Panc1 (cell line): ENCODE measurements at regions not wholly inside any gene's neighbourhood (a gene's known extent, or its start where the extent isn't known, plus 50 kb on each side); places are given as distances from the start of the nearest gene placed in this dataset.

ENCODE experiments used
- ATAC-seq: fragments of 200-7000 bp; cut with Tn5 transposase; 2 replicates; pipeline ENCODE4 v1.9.1; 2020; ENCODE audit warnings: mild to moderate bottlenecking, moderate library complexity
- BruUV-seq: library from RNA; stranded (reverse); fragments of 400-500 nt; replicated peaks from 2 replicates; lab custom pipeline; 2021; lab: Mats Ljungman, UMichigan
- CTCF ChIA-PET: fragments of 300-600 bp; sonication (Branson Sonifier 250); formaldehyde crosslinking; loops from one replicate; lab custom pipeline; 2022; ENCODE audit warnings: antibody characterized with exemption; lab: Charles Lee
- POLR2A ChIA-PET: fragments of 300-600 bp; sonication (Branson Sonifier 250); formaldehyde crosslinking; loops from one replicate; lab custom pipeline; 2022; ENCODE audit warnings: antibody characterized with exemption; lab: Charles Lee
- DNase-seq: peaks from one replicate; pipeline ENCODE4 v3.0.0-alpha.2; 2010; ENCODE audit warnings: low read depth, low spot score
- H3K27ac ChIP-seq: 2 replicates; pipeline ENCODE4 v1.5.1; 2011; ENCODE audit warnings: mild to moderate bottlenecking, low read length, inconsistent platforms
- H3K27me3 ChIP-seq: fragments of 200-500 bp; sonication (Bioruptor generic); 2 replicates; pipeline ENCODE4 v1.6.0; 2014; ENCODE audit warnings: low read length, inconsistent platforms; ENCODE audit not compliant: control insufficient read depth, insufficient read depth
- H3K36me3 ChIP-seq: fragments of 200-500 bp; sonication (Bioruptor generic); 2 replicates; pipeline ENCODE4 v1.5.1; 2014; ENCODE audit warnings: inconsistent platforms, mild to moderate bottlenecking, low read length, moderate library complexity; ENCODE audit not compliant: control insufficient read depth, insufficient read depth
- H3K4me1 ChIP-seq: 2 replicates; pipeline ENCODE4 v1.5.1; 2011; ENCODE audit warnings: inconsistent platforms, mild to moderate bottlenecking, low read length, moderate library complexity; ENCODE audit not compliant: control insufficient read depth, insufficient read depth
- H3K4me3 ChIP-seq, 2 experiments: 2 replicates each; pipeline ENCODE4 v1.5.1; 2011 to 2012; ENCODE audit warnings: low read depth in 2 of 2, low read length in 2 of 2, mild to moderate bottlenecking in 2 of 2, inconsistent platforms in 1 of 2, moderate library complexity in 1 of 2
- H3K9me3 ChIP-seq: fragments of 200-500 bp; sonication (Bioruptor generic); 2 replicates; pipeline ENCODE4 v1.5.1; 2014; ENCODE audit warnings: low read depth, mild to moderate bottlenecking, inconsistent platforms, low read length, moderate library complexity; ENCODE audit not compliant: control insufficient read depth, insufficient read depth
- POLR2AphosphoS5 ChIP-seq: IDR thresholded peaks from 2 replicates; pipeline ENCODE4 v1.6.1; 2012; ENCODE audit warnings: mild to moderate bottlenecking, low read depth, low read length, moderate library complexity
- REST ChIP-seq, 2 experiments: IDR thresholded peaks; 2 replicates each; pipeline ENCODE4 v1.6.1; 2011 to 2012; ENCODE audit warnings: low read depth in 2 of 2, control low read depth in 1 of 2, low read length in 1 of 2, mild to moderate bottlenecking in 1 of 2, moderate library complexity in 1 of 2; ENCODE audit not compliant: insufficient read depth in 1 of 2
- SIN3A ChIP-seq: IDR thresholded peaks from 2 replicates; pipeline ENCODE4 v1.6.1; 2012; ENCODE audit warnings: low read depth, mild to moderate bottlenecking, low read length, moderate library complexity, borderline replicate concordance; ENCODE audit not compliant: insufficient read depth
- TCF7L2 ChIP-seq: IDR thresholded peaks from 2 replicates; pipeline ENCODE4 v1.6.1; 2011; ENCODE audit warnings: mild to moderate bottlenecking, low read depth, low read length, inconsistent platforms
- in situ Hi-C: cut with HindIII; loops from 2 replicates; pipeline ENCODE4 v1.10.0; 2016; ENCODE audit warnings: low sequenced_read_pairs, low pct_unique_long_range_greater_than_20kb
- intact Hi-C: fragments of 100-400 bp; cut with micrococcal nuclease; formaldehyde crosslinking; loops from one replicate; pipeline ENCODE4 v1.10.0; 2022; ENCODE audit not compliant: unreplicated experiment
- TF ChIP-seq, protein P1 (sequence below): fragments of 450-650 bp; IDR thresholded peaks from 2 replicates; pipeline ENCODE4 v1.5.1; 2017; ENCODE audit warnings: mild to moderate bottlenecking

GRCh38 chr6:18532139-18532538, 145.0 kb downstream of the RNF144B start:
- H3K27ac ChIP-seq, result no peak overlapping the region
- no peak overlapping the region for H3K4me3 ChIP-seq
- ATAC-seq, result no peak
- BruUV-seq, result no TSS peak
- in situ Hi-C loops (no loop called here), intact Hi-C loops (no loop called here)
- H3K4me1 ChIP-seq, result no peaks in the 10 kb centered on the region
- ChIA-PET CTCF (interaction anchor here (0.7 kb wide), 1 partner anchor 1817 kb away, joined by 3 read pairs; no protein-coding TSS in a partner anchor), POLR2A (no interaction called here)
- no peak for DNase-seq
- TF ChIP-seq SIN3A (no peak), REST (IDR thresholded peaks at IDR 0.05; ENCODE audit: insufficient read depth in 1 of 2, low read depth in 2 of 2, low read length in 1 of 2) (no peak), POLR2AphosphoS5 (no peak), TCF7L2 (no peak)
- TF ChIP-seq, protein P1, sequence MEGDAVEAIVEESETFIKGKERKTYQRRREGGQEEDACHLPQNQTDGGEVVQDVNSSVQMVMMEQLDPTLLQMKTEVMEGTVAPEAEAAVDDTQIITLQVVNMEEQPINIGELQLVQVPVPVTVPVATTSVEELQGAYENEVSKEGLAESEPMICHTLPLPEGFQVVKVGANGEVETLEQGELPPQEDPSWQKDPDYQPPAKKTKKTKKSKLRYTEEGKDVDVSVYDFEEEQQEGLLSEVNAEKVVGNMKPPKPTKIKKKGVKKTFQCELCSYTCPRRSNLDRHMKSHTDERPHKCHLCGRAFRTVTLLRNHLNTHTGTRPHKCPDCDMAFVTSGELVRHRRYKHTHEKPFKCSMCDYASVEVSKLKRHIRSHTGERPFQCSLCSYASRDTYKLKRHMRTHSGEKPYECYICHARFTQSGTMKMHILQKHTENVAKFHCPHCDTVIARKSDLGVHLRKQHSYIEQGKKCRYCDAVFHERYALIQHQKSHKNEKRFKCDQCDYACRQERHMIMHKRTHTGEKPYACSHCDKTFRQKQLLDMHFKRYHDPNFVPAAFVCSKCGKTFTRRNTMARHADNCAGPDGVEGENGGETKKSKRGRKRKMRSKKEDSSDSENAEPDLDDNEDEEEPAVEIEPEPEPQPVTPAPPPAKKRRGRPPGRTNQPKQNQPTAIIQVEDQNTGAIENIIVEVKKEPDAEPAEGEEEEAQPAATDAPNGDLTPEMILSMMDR, result no peak
- no peaks in the 10 kb centered on the region for H3K9me3 ChIP-seq
- no peaks in the 10 kb centered on the region for H3K36me3 ChIP-seq
- peaks cover 23% of the 10 kb centered on the region; the same call in 1 of the 2 replicates for H3K27me3 ChIP-seq

DNA sequence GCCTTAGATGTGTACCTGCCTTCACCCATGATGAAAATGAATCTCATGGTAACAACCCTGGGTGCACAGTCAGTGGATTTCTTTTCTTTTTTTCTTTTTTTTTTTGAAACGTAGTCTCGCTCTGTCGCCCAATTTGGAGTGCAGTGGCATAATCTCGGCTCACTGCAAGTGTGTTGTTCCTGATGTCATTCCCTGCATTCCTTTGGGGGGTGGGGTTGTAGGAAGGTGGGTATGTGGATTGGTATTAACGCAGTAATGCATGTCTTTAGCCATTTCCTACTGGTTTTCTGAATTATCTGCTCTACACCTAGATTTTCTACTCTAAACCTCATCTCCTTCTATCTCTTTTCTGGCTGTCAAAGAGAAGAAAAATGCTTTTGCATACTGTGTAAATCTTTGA, 146.6 kb downstream of the RNF144B start:
- Histone ChIP-seq H3K9me3 (no peaks in the 10 kb centered on the region), H3K36me3 (no peaks in the 10 kb centered on the region), H3K27me3 (peaks cover 24% of the 10 kb centered on the region; the same call in 1 of the 2 replicates), H3K4me1 (no peaks in the 10 kb centered on the region), H3K27ac (no peak overlapping the region), H3K4me3 (no peak overlapping the region)
- ATAC-seq (no peak), DNase-seq (no peak)
- TF ChIP-seq REST (IDR thresholded peaks at IDR 0.05; ENCODE audit: insufficient read depth in 1 of 2, low read depth in 2 of 2, low read length in 1 of 2), result no peak
- TF ChIP-seq, protein P1, result no peak
- no peak for TF ChIP-seq POLR2AphosphoS5
- TF ChIP-seq TCF7L2, result no peak
- TF ChIP-seq SIN3A, result no peak
- POLR2A ChIA-PET, result no interaction called here
- CTCF ChIA-PET, result no interaction called here
- intact Hi-C loops (no loop called here), in situ Hi-C loops (no loop called here)
- BruUV-seq, result no TSS peak
